ENCODE measurements at regions not wholly inside any gene's neighbourhood (a gene's known extent, or its start where the extent isn't known, plus 50 kb on each side); places are given as distances from the start of the nearest gene placed in this dataset.
"Not testable (repeated sequence)": the region's sequence is repeated elsewhere in the genome, so short reads cannot be mapped to it uniquely, and the experiment has no call there.

GRCh38 chr22:12388824-12389800 lies 3138.9 kb upstream of the OR11H1 start:
- TF ChIP-seq POLR2A, CTCF (IDR thresholded peaks at IDR 0.05): not testable (repeated sequence)

Measured in lower leg skin (tissue), 3 donors.